IMR-90 (cell line): ENCODE measurements at regions not wholly inside any gene's neighbourhood (a gene's known extent, or its start where the extent isn't known, plus 50 kb on each side); places are given as distances from the start of the nearest gene placed in this dataset.

ENCODE experiments used
- ATAC-seq: fragments of 200-7000 bp; cut with Tn5 transposase; 2 replicates; pipeline ENCODE4 v1.9.1; 2020; ENCODE audit warnings: low read depth, mild to moderate bottlenecking, moderate library complexity
- BruUV-seq: library from RNA; stranded (reverse); fragments of 400-500 nt; replicated peaks from 2 replicates; lab custom pipeline; 2021; lab: Mats Ljungman, UMichigan
- CTCF ChIA-PET: fragments of 300-600 bp; formaldehyde crosslinking; extraction: SDS; loops from one replicate; lab custom pipeline; 2021; ENCODE audit warnings: antibody characterized with exemption; lab: Yijun Ruan, JAX
- POLR2A ChIA-PET: fragments of 300-600 bp; sonication (Branson Sonifier 250); formaldehyde crosslinking; loops from one replicate; lab custom pipeline; 2022; ENCODE audit warnings: antibody characterized with exemption; ENCODE audit not compliant: unreplicated experiment; lab: Charles Lee
- DNase-seq: peaks from one replicate; pipeline ENCODE4 v3.0.0; 2013
- H2AFZ ChIP-seq: replicated peaks from 2 replicates; pipeline ENCODE3; 2013; ENCODE audit warnings: low read length, mild to moderate bottlenecking; ENCODE audit not compliant: poor library complexity
- H2AK5ac ChIP-seq: 2 replicates; pipeline ENCODE4 v1.6.1; 2013; ENCODE audit warnings: low read depth, low read length, inconsistent platforms
- H2AK9ac ChIP-seq: replicated peaks from 2 replicates; pipeline ENCODE3; 2013; ENCODE audit warnings: mild to moderate bottlenecking, low read depth, low read length, moderate library complexity; ENCODE audit not compliant: poor library complexity
- H2BK120ac ChIP-seq: 2 replicates; pipeline ENCODE4 v1.6.1; 2013; ENCODE audit warnings: low read depth, low read length, inconsistent platforms
- H2BK15ac ChIP-seq: 3 replicates; pipeline ENCODE4 v1.6.1; 2013; ENCODE audit warnings: low read depth, low read length, inconsistent platforms
- H2BK20ac ChIP-seq: 2 replicates; pipeline ENCODE4 v1.6.1; 2013; ENCODE audit warnings: low read depth, mild to moderate bottlenecking, inconsistent platforms, low read length, moderate library complexity
- H2BK5ac ChIP-seq: 2 replicates; pipeline ENCODE4 v1.6.1; 2013; ENCODE audit warnings: mild to moderate bottlenecking, low read depth, low read length, inconsistent platforms; ENCODE audit not compliant: poor library complexity, severe bottlenecking
- H3K14ac ChIP-seq: replicated peaks from 2 replicates; pipeline ENCODE4 v1.6.1; 2013; ENCODE audit warnings: low read depth, low read length, inconsistent platforms
- H3K18ac ChIP-seq: 2 replicates; pipeline ENCODE4 v1.6.1; 2013; ENCODE audit warnings: low read depth, low read length, control low read depth
- H3K23ac ChIP-seq: 2 replicates; pipeline ENCODE4 v1.6.1; 2013; ENCODE audit warnings: low read depth, low read length, inconsistent platforms
- H3K27ac ChIP-seq: 2 replicates; pipeline ENCODE4 v1.5.1; 2013; ENCODE audit warnings: mild to moderate bottlenecking, control low read depth, low read length; ENCODE audit not compliant: insufficient read depth
- H3K27me3 ChIP-seq: 2 replicates; pipeline ENCODE4 v1.6.1; 2013; ENCODE audit warnings: low read length; ENCODE audit not compliant: control insufficient read depth, insufficient read depth
- H3K36me3 ChIP-seq: 2 replicates; pipeline ENCODE4 v1.6.1; 2013; ENCODE audit warnings: low read length, mixed read lengths; ENCODE audit not compliant: control insufficient read depth, insufficient read depth
- H3K4ac ChIP-seq: 2 replicates; pipeline ENCODE4 v1.6.1; 2013; ENCODE audit warnings: low read depth, low read length, inconsistent platforms
- H3K4me1 ChIP-seq: 2 replicates; pipeline ENCODE4 v1.6.1; 2013; ENCODE audit warnings: low read length, mixed read lengths; ENCODE audit not compliant: control insufficient read depth, insufficient read depth
- H3K4me2 ChIP-seq: 2 replicates; pipeline ENCODE4 v1.6.1; 2013; ENCODE audit warnings: low read depth, mild to moderate bottlenecking, control low read depth, low read length, moderate library complexity
- H3K4me3 ChIP-seq: 2 replicates; pipeline ENCODE4 v1.5.1; 2013; ENCODE audit warnings: low read depth, mild to moderate bottlenecking, control low read depth, low read length, moderate library complexity; ENCODE audit not compliant: insufficient read depth
- H3K56ac ChIP-seq: 2 replicates; pipeline ENCODE4 v1.6.1; 2013; ENCODE audit warnings: low read length, inconsistent platforms; ENCODE audit not compliant: insufficient read depth; ENCODE audit errors: extremely low read depth
- H3K79me1 ChIP-seq, 2 experiments: 2 replicates each; pipeline ENCODE4 v1.6.1; 2013; ENCODE audit warnings: low read length in 2 of 2, inconsistent platforms in 1 of 2, low read depth in 1 of 2
- H3K9ac ChIP-seq: 2 replicates; pipeline ENCODE4 v1.6.1; 2013; ENCODE audit warnings: low read depth, low read length, control low read depth
- H3K9me1 ChIP-seq: 2 replicates; pipeline ENCODE4 v1.6.1; 2013; ENCODE audit warnings: low read length, inconsistent platforms; ENCODE audit not compliant: insufficient read depth
- H3K9me3 ChIP-seq: 2 replicates; pipeline ENCODE4 v1.6.1; 2013; ENCODE audit warnings: low read length; ENCODE audit not compliant: control insufficient read depth, insufficient read depth
- H4K20me1 ChIP-seq: 2 replicates; pipeline ENCODE4 v1.6.1; 2013; ENCODE audit warnings: low read length, inconsistent platforms; ENCODE audit not compliant: insufficient read depth
- H4K5ac ChIP-seq: 2 replicates; pipeline ENCODE4 v1.6.1; 2013; ENCODE audit warnings: mild to moderate bottlenecking, low read depth, low read length, control low read depth
- H4K8ac ChIP-seq, 2 experiments: 2 replicates each; pipeline ENCODE4 v1.6.1; 2013; ENCODE audit warnings: low read depth in 2 of 2, low read length in 2 of 2, control low read depth in 1 of 2, inconsistent platforms in 1 of 2
- H4K91ac ChIP-seq: 2 replicates; pipeline ENCODE4 v1.6.1; 2013; ENCODE audit warnings: low read depth, low read length, inconsistent platforms; ENCODE audit not compliant: insufficient read depth
- BHLHE40 ChIP-seq: fragments of 150-350 bp; IDR thresholded peaks from 2 replicates; pipeline ENCODE4 v1.6.1; 2016; ENCODE audit warnings: mild to moderate bottlenecking, low read depth, low read length
- CEBPB ChIP-seq: IDR thresholded peaks from 2 replicates; pipeline ENCODE4 v1.6.1; 2012; ENCODE audit warnings: low read depth, low read length, improper control_type of control experiment
- CHD1 ChIP-seq: IDR thresholded peaks from 2 replicates; pipeline ENCODE4 v1.6.1; 2012; ENCODE audit warnings: low read depth, low read length, improper control_type of control experiment
- FOS ChIP-seq: fragments of 150-350 bp; IDR thresholded peaks from 2 replicates; pipeline ENCODE4 v1.6.1; 2016; ENCODE audit warnings: low read depth, low read length
- MAFK ChIP-seq: IDR thresholded peaks from 2 replicates; pipeline ENCODE4 v1.6.1; 2012; ENCODE audit warnings: low read depth, low read length, improper control_type of control experiment
- MAZ ChIP-seq: IDR thresholded peaks from 2 replicates; pipeline ENCODE4 v1.6.1; 2012; ENCODE audit warnings: low read depth, mild to moderate bottlenecking, low read length, improper control_type of control experiment, moderate library complexity, borderline replicate concordance
- MXI1 ChIP-seq: IDR thresholded peaks from 2 replicates; pipeline ENCODE4 v1.6.1; 2012; ENCODE audit warnings: low read depth, mild to moderate bottlenecking, low read length, moderate library complexity, borderline replicate concordance
- NFE2L2 ChIP-seq: fragments of 150-350 bp; IDR thresholded peaks from 2 replicates; pipeline ENCODE4 v1.6.1; 2016; ENCODE audit warnings: low read depth, mild to moderate bottlenecking, low read length
- POLR2A ChIP-seq: IDR thresholded peaks from 2 replicates; pipeline ENCODE4 v1.6.1; 2012; ENCODE audit warnings: mild to moderate bottlenecking, low read depth, low read length
- RAD21 ChIP-seq: IDR thresholded peaks from 2 replicates; pipeline ENCODE4 v1.6.1; 2012; ENCODE audit warnings: low read length, improper control_type of control experiment
- RCOR1 ChIP-seq: IDR thresholded peaks from 2 replicates; pipeline ENCODE4 v1.6.1; 2012; ENCODE audit warnings: mild to moderate bottlenecking, low read length, improper control_type of control experiment; ENCODE audit not compliant: insufficient replicate concordance
- RFX5 ChIP-seq: IDR thresholded peaks from 2 replicates; pipeline ENCODE4 v1.8.0; 2012; ENCODE audit warnings: low read depth, mild to moderate bottlenecking, low read length, moderate library complexity
- SMC3 ChIP-seq: fragments of 150-350 bp; IDR thresholded peaks from 2 replicates; pipeline ENCODE4 v1.6.1; 2016; ENCODE audit warnings: low read depth, mild to moderate bottlenecking, antibody characterized with exemption, low read length, moderate library complexity
- WGBS, 2 experiments: methylation state at CpG; one replicate each; pipeline versions ENCODE4 v1.1.5 to v1.1.7; 2013; ENCODE audit warnings: missing lambda C conversion rate in 2 of 2; ENCODE audit not compliant: insufficient read length in 1 of 2; ENCODE audit errors: extremely low coverage in 2 of 2; 5-methylcytosine and 5-hydroxymethylcytosine counted together
- dilution Hi-C: fragments of 300-500 bp; cut with HindIII; formaldehyde crosslinking; loops from one replicate; pipeline ENCODE4 v1.14.3; 2018; ENCODE audit warnings: low sequenced_read_pairs; ENCODE audit not compliant: unreplicated experiment
- in situ Hi-C: fragments of 300-500 bp; cut with MboI; formaldehyde crosslinking; loops from 3 replicates; pipeline ENCODE4 v1.14.3; 2019; ENCODE audit warnings: low sequenced_read_pairs, inconsistent platforms, mixed read lengths
- intact Hi-C: fragments of 100-400 bp; cut with micrococcal nuclease; formaldehyde crosslinking; loops from 2 replicates; pipeline ENCODE4 v1.10.0; 2022
- TF ChIP-seq, protein P1 (sequence below): fragments of 150-350 bp; IDR thresholded peaks from 2 replicates; pipeline ENCODE4 v1.6.1; 2016; ENCODE audit warnings: low read depth, mild to moderate bottlenecking, low read length, moderate library complexity, borderline replicate concordance
- TF ChIP-seq, protein P2 (sequence below): conservative IDR thresholded peaks from 2 replicates; pipeline ENCODE4 v1.5.1; 2012; ENCODE audit warnings: mild to moderate bottlenecking, low read depth, low read length, improper control_type of control experiment

DNA sequence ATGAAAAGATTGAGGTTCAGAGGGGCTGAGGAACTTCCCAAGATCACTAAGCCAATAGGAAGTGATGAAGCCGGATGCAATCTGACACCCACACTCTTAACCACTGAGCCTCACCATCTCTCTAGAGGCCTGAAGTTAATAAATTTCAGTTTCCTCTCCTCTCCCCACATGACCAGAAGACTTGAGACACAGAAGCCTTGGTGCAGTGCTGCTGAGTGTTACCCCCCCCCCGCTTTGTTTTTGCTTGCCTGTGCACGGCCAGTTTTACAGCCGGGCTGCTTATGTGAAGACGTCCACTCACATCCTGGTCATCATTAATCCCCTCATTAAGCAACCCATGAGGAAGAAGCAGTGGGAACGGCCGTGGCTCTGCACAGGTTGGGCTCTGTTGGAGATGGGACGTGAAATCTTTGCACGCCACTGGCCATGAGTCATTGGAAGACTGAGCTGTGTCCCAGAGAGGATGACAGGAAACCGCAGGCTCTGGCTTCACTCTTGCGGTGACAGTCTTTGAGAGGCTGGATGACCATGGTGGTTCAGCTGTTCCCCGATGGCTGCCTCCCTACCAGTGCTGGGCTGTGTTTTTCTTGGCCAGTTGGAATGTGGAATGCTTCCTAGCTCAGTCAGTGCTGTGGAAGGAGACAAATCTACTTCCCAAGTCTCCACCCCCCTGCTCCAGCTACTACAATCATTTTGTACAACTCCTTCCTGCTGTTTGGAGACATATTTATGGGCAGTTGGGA lies 232.6 kb upstream of the LRTM1 start:
- intact Hi-C loops (loop anchor here (1.0 to 10.0 kb wide), 4 partner anchors 9 to 884 kb away; no protein-coding TSS in a partner anchor), dilution Hi-C loops (no loop called here), in situ Hi-C loops (loop anchor here (10.0 kb wide), 1 partner anchor 564 kb away; no protein-coding TSS in a partner anchor)
- no peaks in the 10 kb centered on the region for H3K9me3 ChIP-seq
- H3K9ac ChIP-seq: peak overlapping the region; percentile 37; the same call in 1 of the 2 replicates
- peak overlapping the region; percentile 96; the same call in 2 of the 3 replicates for H2BK15ac ChIP-seq
- ChIA-PET CTCF (interaction anchor here (0.6 to 1.1 kb wide), 3 partner anchors 15 to 1459 kb away, joined by 3 read pairs; no protein-coding TSS in a partner anchor), POLR2A (interaction anchor here (0.5 to 1.4 kb wide), 3 partner anchors 9 to 321 kb away, joined by 3 to 4 read pairs (median 4); no protein-coding TSS in a partner anchor)
- peak overlapping the region; percentile 99 for H4K91ac ChIP-seq
- ATAC-seq (peak; percentile 86), DNase-seq (peak; percentile 100)
- H3K4me3 ChIP-seq: no peak overlapping the region
- peak overlapping the region; percentile 88 for H3K27ac ChIP-seq
- no peaks in the 10 kb centered on the region for H3K36me3 ChIP-seq
- peak overlapping the region; percentile 99 for H2BK20ac ChIP-seq
- peak overlapping the region; percentile 99 for H3K23ac ChIP-seq
- H3K4me2 ChIP-seq: peak overlapping the region; percentile 37
- H3K56ac ChIP-seq: peak overlapping the region; percentile 98
- 10% methylated on average over 2 of the region's 12 CpGs; no CpG with 5 or more reads in 1 of the 2 experiments for WGBS, 2 experiments
- peaks cover 26% of the 10 kb centered on the region for H3K9me1 ChIP-seq
- peak overlapping the region; percentile 73 for H2AFZ ChIP-seq
- peak overlapping the region; percentile 97 for H2AK5ac ChIP-seq
- H3K79me1 ChIP-seq: peaks cover 3 to 18% of the 10 kb centered on the region in 2 experiments; a peak in 3 of 4 replicates
- H2AK9ac ChIP-seq: peak overlapping the region; percentile 65
- H2BK5ac ChIP-seq: peak overlapping the region; percentile 98
- peak overlapping the region; percentile 99 for H2BK120ac ChIP-seq
- peak overlapping the region; percentile 94 for H3K18ac ChIP-seq
- peak overlapping the region; percentile 99 for H3K4ac ChIP-seq
- no TSS peak for BruUV-seq
- H4K8ac ChIP-seq: peak overlapping the region; percentile 94 to 97
- no peaks in the 10 kb centered on the region for H3K27me3 ChIP-seq
- peak overlapping the region; percentile 98 for H3K14ac ChIP-seq
- peaks cover 21% of the 10 kb centered on the region for H3K4me1 ChIP-seq
- H4K20me1 ChIP-seq: no peaks in the 10 kb centered on the region
- H4K5ac ChIP-seq: peak overlapping the region; percentile 91
- TF ChIP-seq CHD1: no peak
- peak; percentile 72 for TF ChIP-seq MAFK
- TF ChIP-seq SMC3: peak; percentile 23
- peak; percentile 83 for TF ChIP-seq BHLHE40
- TF ChIP-seq, protein P1, sequence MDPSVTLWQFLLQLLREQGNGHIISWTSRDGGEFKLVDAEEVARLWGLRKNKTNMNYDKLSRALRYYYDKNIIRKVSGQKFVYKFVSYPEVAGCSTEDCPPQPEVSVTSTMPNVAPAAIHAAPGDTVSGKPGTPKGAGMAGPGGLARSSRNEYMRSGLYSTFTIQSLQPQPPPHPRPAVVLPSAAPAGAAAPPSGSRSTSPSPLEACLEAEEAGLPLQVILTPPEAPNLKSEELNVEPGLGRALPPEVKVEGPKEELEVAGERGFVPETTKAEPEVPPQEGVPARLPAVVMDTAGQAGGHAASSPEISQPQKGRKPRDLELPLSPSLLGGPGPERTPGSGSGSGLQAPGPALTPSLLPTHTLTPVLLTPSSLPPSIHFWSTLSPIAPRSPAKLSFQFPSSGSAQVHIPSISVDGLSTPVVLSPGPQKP: no peak
- peak; percentile 98 for TF ChIP-seq CEBPB
- TF ChIP-seq RAD21: peak; percentile 36; the same call in 1 of the 2 replicates
- TF ChIP-seq POLR2A: peak; percentile 45; the same call in 1 of the 2 replicates
- peak; percentile 96 for TF ChIP-seq FOS
- peak; percentile 25; the same call in 1 of the 2 replicates for TF ChIP-seq RFX5
- TF ChIP-seq MAZ: no peak; the same call in 1 of the 2 replicates
- peak; percentile 77 for TF ChIP-seq RCOR1
- TF ChIP-seq, protein P2, sequence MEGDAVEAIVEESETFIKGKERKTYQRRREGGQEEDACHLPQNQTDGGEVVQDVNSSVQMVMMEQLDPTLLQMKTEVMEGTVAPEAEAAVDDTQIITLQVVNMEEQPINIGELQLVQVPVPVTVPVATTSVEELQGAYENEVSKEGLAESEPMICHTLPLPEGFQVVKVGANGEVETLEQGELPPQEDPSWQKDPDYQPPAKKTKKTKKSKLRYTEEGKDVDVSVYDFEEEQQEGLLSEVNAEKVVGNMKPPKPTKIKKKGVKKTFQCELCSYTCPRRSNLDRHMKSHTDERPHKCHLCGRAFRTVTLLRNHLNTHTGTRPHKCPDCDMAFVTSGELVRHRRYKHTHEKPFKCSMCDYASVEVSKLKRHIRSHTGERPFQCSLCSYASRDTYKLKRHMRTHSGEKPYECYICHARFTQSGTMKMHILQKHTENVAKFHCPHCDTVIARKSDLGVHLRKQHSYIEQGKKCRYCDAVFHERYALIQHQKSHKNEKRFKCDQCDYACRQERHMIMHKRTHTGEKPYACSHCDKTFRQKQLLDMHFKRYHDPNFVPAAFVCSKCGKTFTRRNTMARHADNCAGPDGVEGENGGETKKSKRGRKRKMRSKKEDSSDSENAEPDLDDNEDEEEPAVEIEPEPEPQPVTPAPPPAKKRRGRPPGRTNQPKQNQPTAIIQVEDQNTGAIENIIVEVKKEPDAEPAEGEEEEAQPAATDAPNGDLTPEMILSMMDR: no peak
- peak; percentile 11; the same call in 1 of the 2 replicates for TF ChIP-seq MXI1
- peak; percentile 41; the same call in 1 of the 2 replicates for TF ChIP-seq NFE2L2
